CD4-positive, alpha-beta T cell treated with Interleukin-2 at 100 ng/mL for 4 hours (primary cell): ENCODE measurements at regions not wholly inside any gene's neighbourhood (a gene's known extent, or its start where the extent isn't known, plus 50 kb on each side); places are given as distances from the start of the nearest gene placed in this dataset.

Experiments used
- DNase-seq: peaks from one replicate; pipeline ENCODE4 v3.0.0-alpha.2; 2020; ENCODE audit warnings: low spot score

DNA sequence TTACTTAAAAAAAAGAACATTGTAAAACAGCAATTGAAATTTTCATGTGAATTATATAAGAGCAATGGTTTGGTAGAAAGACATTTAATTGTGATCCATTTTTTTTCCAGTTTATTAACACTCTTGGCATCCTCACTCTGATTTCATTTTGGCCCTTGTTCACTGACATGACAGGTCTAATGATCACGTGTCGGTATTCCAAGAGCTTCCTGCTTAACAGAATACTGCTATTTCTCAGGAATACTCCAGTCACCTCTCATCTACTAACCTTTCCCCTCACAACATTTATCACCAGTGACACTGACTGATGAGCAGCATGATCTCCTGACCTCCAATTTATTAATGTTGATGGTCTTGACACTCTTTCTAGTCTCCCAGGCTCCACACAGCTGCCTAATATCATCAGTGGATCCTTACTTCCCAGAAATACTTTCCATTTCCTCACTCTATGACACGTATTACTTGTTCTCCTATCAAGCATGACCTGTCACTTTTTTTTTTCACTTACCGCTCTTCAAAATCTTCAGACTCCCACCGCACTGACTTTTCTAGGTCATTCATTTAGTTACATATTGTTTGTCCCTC is 847.8 kb upstream of the SLIT2 start:
- no peak for DNase-seq

GRCh38 chr4:19402581-19403065 is 849.1 kb upstream of the SLIT2 start:
- DNase-seq, result no peak

- DNase-seq, result no peak
Measured at GRCh38 chr4:19401301-19402080, 850.2 kb upstream of the SLIT2 start.

- no peak for DNase-seq
Measured at GRCh38 chr4:19400820-19401219, 850.9 kb upstream of the SLIT2 start.

GRCh38 chr4:19399001-19399400 is 852.7 kb upstream of the SLIT2 start:
- DNase-seq, result no peak

GRCh38 chr4:19386786-19387185 is 864.9 kb upstream of the SLIT2 start:
- no peak for DNase-seq

DNA sequence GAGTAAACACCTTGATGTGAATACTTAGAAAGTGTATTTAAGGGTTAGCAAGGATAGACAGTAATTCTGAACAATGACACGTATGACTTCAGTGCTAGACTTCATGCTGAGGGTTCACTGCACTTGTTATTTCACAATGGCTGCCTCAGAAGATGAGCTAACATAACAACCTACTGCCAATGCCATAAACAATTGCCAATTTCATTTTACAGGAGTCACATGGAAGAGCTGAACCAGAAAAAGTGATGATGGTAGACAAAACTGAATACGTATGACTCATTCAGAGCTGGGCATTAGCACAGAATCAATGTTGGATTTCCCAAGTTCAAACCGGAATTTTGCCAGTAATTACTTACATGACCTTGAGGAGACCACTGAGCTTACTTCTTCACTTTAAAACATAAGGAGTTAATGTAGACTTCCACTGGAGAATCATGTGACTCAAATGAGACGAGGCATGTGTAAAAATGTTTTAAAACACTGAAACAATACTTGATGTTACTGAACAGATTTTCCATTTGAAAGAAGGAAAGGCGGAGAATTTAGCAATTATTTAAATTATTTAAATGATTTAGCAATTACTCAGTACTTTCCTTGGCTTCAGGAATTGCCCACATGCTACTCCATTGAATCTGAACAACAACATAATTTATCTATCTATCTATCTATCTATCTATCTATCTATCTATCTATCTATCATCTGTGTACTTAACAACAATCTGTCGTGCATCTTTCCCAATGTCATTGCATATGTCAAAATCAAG is 868.5 kb upstream of the SLIT2 start:
- no peak for DNase-seq

- no peak for DNase-seq
Measured at GRCh38 chr4:19381068-19381467, 870.6 kb upstream of the SLIT2 start.

GRCh38 chr4:19380600-19380999 is 871.1 kb upstream of the SLIT2 start:
- no peak for DNase-seq

- DNase-seq, result no peak
Measured at GRCh38 chr4:19379191-19379708, 872.5 kb upstream of the SLIT2 start.

DNA sequence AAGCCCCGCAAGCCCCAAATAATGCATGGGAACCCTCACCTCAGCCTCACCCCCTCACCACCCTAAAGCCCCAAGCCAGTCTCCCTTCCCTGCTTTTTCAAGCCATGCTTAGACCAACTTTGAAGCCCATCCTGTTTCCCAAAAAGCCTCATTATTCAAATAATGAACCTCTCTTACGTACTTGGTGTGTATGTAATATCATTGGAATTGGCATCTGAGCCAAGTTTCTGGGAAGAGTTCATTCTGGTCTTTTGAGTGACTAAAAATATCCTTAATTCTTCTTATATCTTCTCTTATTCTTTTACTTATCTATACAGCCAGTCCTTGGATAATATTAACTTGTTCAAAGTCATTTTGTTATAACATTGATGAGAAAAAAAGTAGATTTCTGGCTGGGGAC is 875.8 kb upstream of the SLIT2 start:
- no peak for DNase-seq

GRCh38 chr4:19375136-19375804 is 876.4 kb upstream of the SLIT2 start:
- no peak for DNase-seq

- no peak for DNase-seq
Measured at GRCh38 chr4:19372390-19372789, 879.3 kb upstream of the SLIT2 start.

- no peak for DNase-seq
Measured at GRCh38 chr4:19368800-19369199, 882.9 kb upstream of the SLIT2 start.

DNA sequence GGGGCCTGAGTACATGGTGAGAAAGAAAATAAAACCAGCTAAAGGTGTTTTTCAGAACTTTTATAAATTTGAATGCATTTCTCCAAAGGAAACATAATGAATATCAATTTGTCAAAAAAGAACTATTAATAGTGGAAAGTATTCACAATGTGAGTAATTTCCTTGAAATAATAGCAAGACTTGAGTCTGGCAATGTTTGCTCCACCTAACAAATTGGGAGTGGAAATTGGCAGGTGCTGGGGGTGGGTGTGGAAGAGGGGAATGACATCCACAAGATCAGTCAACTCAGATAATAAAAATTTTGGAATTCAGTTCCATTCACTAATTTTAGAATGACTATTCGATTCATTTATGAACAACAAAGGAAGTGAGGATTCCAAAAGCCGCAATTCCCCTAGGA is 884.8 kb upstream of the SLIT2 start:
- DNase-seq, result no peak

GRCh38 chr4:19358015-19358414 is 893.7 kb upstream of the SLIT2 start:
- no peak for DNase-seq

DNA sequence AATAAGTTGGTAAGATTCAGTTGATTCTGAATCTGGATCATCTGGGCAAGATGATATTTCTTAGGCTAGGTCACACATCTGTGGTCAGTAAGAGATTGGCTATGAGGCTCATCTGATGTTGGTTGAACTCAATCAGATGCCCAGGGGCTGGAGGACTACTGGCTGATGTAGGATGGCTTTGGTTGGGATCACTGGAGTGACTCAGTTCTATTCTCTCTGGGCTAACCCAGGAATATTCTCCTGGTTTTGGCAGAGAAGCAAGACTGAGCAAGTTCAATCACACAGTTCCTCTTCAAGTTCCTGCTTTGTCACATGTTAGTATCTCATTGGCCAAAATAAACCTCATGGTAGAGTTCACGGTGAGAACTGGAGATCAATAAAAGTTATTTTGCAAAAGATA is 902.3 kb upstream of the SLIT2 start:
- no peak for DNase-seq

GRCh38 chr4:19348746-19349145 is 903.0 kb upstream of the SLIT2 start:
- no peak for DNase-seq

DNA sequence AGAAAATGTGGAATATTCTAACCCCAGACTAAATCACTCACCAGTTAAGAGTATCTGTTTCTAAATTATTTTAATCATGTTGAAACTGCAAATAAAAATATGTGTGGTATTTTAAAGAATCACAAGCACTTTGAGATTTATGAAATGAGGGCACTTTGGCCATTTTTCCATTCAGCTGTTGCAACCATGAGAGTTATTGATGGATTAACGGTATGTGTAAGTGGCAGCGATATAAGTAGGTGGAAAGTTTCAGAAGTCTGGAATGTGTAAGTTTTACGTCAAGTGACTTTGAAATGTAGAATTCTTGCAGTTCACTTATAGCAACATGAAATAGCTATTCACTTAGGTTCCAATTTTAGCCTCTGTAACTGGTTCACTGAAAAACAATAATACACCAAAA is 905.1 kb upstream of the SLIT2 start:
- DNase-seq, result no peak

DNA sequence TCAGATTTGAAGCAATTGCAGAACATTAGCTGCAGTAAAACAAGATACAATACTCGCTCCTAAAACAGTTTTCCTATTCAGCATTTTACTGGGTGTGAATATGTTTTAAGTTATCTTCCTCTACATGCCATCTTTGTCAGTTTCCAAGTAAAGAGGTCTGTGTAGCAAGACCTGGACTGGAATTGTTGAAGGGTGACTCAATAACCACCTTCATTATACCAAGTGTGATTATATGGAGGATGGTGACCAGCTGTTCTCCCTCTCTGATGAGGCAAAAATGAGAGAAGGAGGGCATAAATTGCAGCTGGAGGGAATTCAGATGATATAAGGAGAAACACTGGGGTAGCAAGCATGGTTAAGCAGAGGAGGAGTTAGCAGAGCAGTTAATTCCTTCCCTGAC is 922.1 kb upstream of the SLIT2 start:
- DNase-seq, result no peak

DNA sequence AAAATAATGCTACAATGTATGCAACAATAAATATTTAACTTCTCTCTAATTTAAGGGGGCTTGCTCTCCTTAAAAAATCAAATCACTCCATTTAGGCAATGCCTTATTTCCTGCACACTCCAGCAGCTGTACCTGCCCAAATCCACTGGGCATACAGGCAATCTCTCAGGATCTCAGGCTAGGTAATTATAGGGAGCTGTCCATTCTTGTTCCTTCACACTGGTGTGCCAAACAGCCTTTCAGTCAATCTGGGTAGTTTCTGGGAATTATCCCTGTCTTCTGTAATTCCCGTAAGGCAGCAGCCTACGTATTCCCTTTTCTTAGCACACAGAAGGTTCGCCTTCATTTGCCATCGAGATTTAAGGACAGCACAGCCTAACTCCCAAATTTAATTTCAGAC is 922.6 kb upstream of the SLIT2 start:
- DNase-seq, result no peak

GRCh38 chr4:19327364-19327763 is 924.3 kb upstream of the SLIT2 start:
- no peak for DNase-seq
